SK-N-MC (cell line): ENCODE measurements at regions not wholly inside any gene's neighbourhood (a gene's known extent, or its start where the extent isn't known, plus 50 kb on each side); places are given as distances from the start of the nearest gene placed in this dataset.

Source experiments
- EZH2 ChIP-seq: fragments of 200-600 bp; sonication (generic); IDR thresholded peaks from one replicate; pipeline ENCODE4 v1.6.1; 2017; ENCODE audit warnings: antibody characterized with exemption
- POLR2AphosphoS5 ChIP-seq: IDR thresholded peaks from 2 replicates; pipeline ENCODE4 v1.6.1; 2012; ENCODE audit warnings: mild to moderate bottlenecking, low read depth, low read length, borderline replicate concordance

DNA sequence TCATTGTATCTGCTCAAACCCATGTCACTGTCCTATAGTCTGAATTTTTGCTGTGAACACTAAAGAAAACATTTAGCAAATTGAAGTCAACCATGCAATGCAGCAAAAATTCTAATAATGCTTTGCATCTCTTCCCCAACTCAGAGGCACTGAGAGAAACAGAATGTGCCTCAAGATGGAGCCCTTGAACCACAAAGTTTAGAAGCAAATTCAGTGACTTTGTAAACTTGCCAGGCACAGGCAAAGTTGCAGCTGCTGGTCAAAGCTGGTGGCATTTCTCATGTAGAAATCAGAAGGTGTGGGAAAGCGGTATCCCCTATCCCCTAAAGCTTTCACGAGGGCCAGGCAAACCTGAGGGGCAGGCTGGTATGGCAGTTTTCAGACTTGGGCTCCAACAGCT, 121.7 kb upstream of the DIPK2B start:
- TF ChIP-seq POLR2AphosphoS5 = no peak
- no peak for TF ChIP-seq EZH2
